ENCODE measurements at regions not wholly inside any gene's neighbourhood (a gene's known extent, or its start where the extent isn't known, plus 50 kb on each side); places are given as distances from the start of the nearest gene placed in this dataset.

- Mint-ChIP-seq H3K4me1 (ENCODE audit: unreplicated experiment) (no peaks in the 10 kb centered on the region), H3K4me3 (ENCODE audit: unreplicated experiment) (no peak overlapping the region), H3K36me3 (ENCODE audit: unreplicated experiment) (no peaks in the 10 kb centered on the region), H3K27me3 (ENCODE audit: unreplicated experiment) (no peaks in the 10 kb centered on the region), H3K27ac (ENCODE audit: unreplicated experiment) (no peak overlapping the region), H3K9me3 (ENCODE audit: unreplicated experiment) (peaks cover 5% of the 10 kb centered on the region)
- no peak for DNase-seq (ENCODE audit: extremely low spot score, unreplicated experiment)
- TF ChIP-seq CTCF (IDR thresholded peaks at IDR 0.05) = no peak
Measured at GRCh38 chr3:178062126-178062525, 474.1 kb upstream of the KCNMB2 start.

- no peak for DNase-seq (ENCODE audit: extremely low spot score, unreplicated experiment)
- no peak for TF ChIP-seq CTCF (IDR thresholded peaks at IDR 0.05)
- Mint-ChIP-seq H3K27me3 (ENCODE audit: unreplicated experiment) (no peaks in the 10 kb centered on the region), H3K36me3 (ENCODE audit: unreplicated experiment) (no peaks in the 10 kb centered on the region), H3K4me1 (ENCODE audit: unreplicated experiment) (no peaks in the 10 kb centered on the region), H3K4me3 (ENCODE audit: unreplicated experiment) (no peak overlapping the region), H3K9me3 (ENCODE audit: unreplicated experiment) (peaks cover 5% of the 10 kb centered on the region), H3K27ac (ENCODE audit: unreplicated experiment) (no peak overlapping the region)
Measured at GRCh38 chr3:178063461-178063860, 472.8 kb upstream of the KCNMB2 start.

GRCh38 chr3:178067721-178068120, 468.5 kb upstream of the KCNMB2 start:
- Mint-ChIP-seq H3K27me3 (ENCODE audit: unreplicated experiment) (no peaks in the 10 kb centered on the region), H3K36me3 (ENCODE audit: unreplicated experiment) (no peaks in the 10 kb centered on the region), H3K9me3 (ENCODE audit: unreplicated experiment) (peaks cover 5% of the 10 kb centered on the region), H3K4me1 (ENCODE audit: unreplicated experiment) (peaks cover 6% of the 10 kb centered on the region), H3K4me3 (ENCODE audit: unreplicated experiment) (no peak overlapping the region), H3K27ac (ENCODE audit: unreplicated experiment) (no peak overlapping the region)
- DNase-seq (ENCODE audit: extremely low spot score, unreplicated experiment) = no peak
- TF ChIP-seq CTCF (IDR thresholded peaks at IDR 0.05) = no peak

- peak overlapping the region; percentile 42 for H3K27ac Mint-ChIP-seq (ENCODE audit: unreplicated experiment)
- DNase-seq (ENCODE audit: extremely low spot score, unreplicated experiment) = no peak
- no peak overlapping the region for H3K4me3 Mint-ChIP-seq (ENCODE audit: unreplicated experiment)
- no peaks in the 10 kb centered on the region for H3K36me3 Mint-ChIP-seq (ENCODE audit: unreplicated experiment)
- peaks cover 17% of the 10 kb centered on the region for H3K4me1 Mint-ChIP-seq (ENCODE audit: unreplicated experiment)
- no peaks in the 10 kb centered on the region for H3K9me3 Mint-ChIP-seq (ENCODE audit: unreplicated experiment)
- no peak for TF ChIP-seq CTCF (IDR thresholded peaks at IDR 0.05)
- H3K27me3 Mint-ChIP-seq (ENCODE audit: unreplicated experiment) = no peaks in the 10 kb centered on the region
Measured at GRCh38 chr3:178072391-178073305, 463.6 kb upstream of the KCNMB2 start.

- peak overlapping the region; percentile 42 for H3K27ac Mint-ChIP-seq (ENCODE audit: unreplicated experiment)
- peaks cover 19% of the 10 kb centered on the region for H3K4me1 Mint-ChIP-seq (ENCODE audit: unreplicated experiment)
- H3K36me3 Mint-ChIP-seq (ENCODE audit: unreplicated experiment) = no peaks in the 10 kb centered on the region
Measured at GRCh38 chr3:178073366-178073765, 462.9 kb upstream of the KCNMB2 start.

More at GRCh38 chr3:178073366-178073765, 462.9 kb upstream of the KCNMB2 start:
- Mint-ChIP-seq H3K27me3 (ENCODE audit: unreplicated experiment) (no peaks in the 10 kb centered on the region), H3K9me3 (ENCODE audit: unreplicated experiment) (no peaks in the 10 kb centered on the region), H3K4me3 (ENCODE audit: unreplicated experiment) (no peak overlapping the region)
- no peak for TF ChIP-seq CTCF (IDR thresholded peaks at IDR 0.05)
- DNase-seq (ENCODE audit: extremely low spot score, unreplicated experiment) = no peak
